Activated naive CD4-positive, alpha-beta T cell treated with anti-CD3 and anti-CD28 coated beads, Interleukin-2, amount 50 U/mL, for 24 hours (primary cell): ENCODE measurements at regions not wholly inside any gene's neighbourhood (a gene's known extent, or its start where the extent isn't known, plus 50 kb on each side); places are given as distances from the start of the nearest gene placed in this dataset.

Experiments used
- H3K27ac Mint-ChIP-seq: one replicate; pipeline ENCODE4 v1.8.0; 2021; ENCODE audit warnings: mild to moderate bottlenecking, mixed read lengths
- H3K27me3 Mint-ChIP-seq: one replicate; pipeline ENCODE4 v1.8.0; 2021; ENCODE audit warnings: mixed read lengths
- H3K36me3 Mint-ChIP-seq: one replicate; pipeline ENCODE4 v1.8.0; 2021; ENCODE audit warnings: mixed read lengths
- H3K4me1 Mint-ChIP-seq: one replicate; pipeline ENCODE4 v1.8.0; 2021; ENCODE audit warnings: mixed read lengths
- H3K4me3 Mint-ChIP-seq: one replicate; pipeline ENCODE4 v1.8.0; 2021; ENCODE audit warnings: mild to moderate bottlenecking, mixed read lengths
- H3K9me3 Mint-ChIP-seq: one replicate; pipeline ENCODE4 v1.8.0; 2021; ENCODE audit warnings: mixed read lengths

GRCh38 chr6:91788501-91788900 is 1201.6 kb upstream of the MAP3K7 start:
- Mint-ChIP-seq H3K27ac (no peak overlapping the region), H3K4me3 (no peak overlapping the region), H3K36me3 (no peaks in the 10 kb centered on the region), H3K4me1 (no peaks in the 10 kb centered on the region), H3K27me3 (no peaks in the 10 kb centered on the region), H3K9me3 (no peaks in the 10 kb centered on the region)

GRCh38 chr6:91786474-91787184 is 1199.8 kb upstream of the MAP3K7 start:
- Mint-ChIP-seq H3K36me3 (no peaks in the 10 kb centered on the region), H3K4me3 (no peak overlapping the region), H3K27me3 (no peaks in the 10 kb centered on the region), H3K27ac (no peak overlapping the region), H3K9me3 (no peaks in the 10 kb centered on the region), H3K4me1 (no peaks in the 10 kb centered on the region)

GRCh38 chr6:91782802-91783201 is 1195.9 kb upstream of the MAP3K7 start:
- H3K9me3 Mint-ChIP-seq = peaks cover 6% of the 10 kb centered on the region
- H3K36me3 Mint-ChIP-seq = no peaks in the 10 kb centered on the region
- H3K4me3 Mint-ChIP-seq = no peak overlapping the region
- H3K27ac Mint-ChIP-seq = no peak overlapping the region
- no peaks in the 10 kb centered on the region for H3K4me1 Mint-ChIP-seq
- no peaks in the 10 kb centered on the region for H3K27me3 Mint-ChIP-seq

- Mint-ChIP-seq H3K4me3 (no peak overlapping the region), H3K36me3 (no peaks in the 10 kb centered on the region), H3K27ac (no peak overlapping the region), H3K4me1 (no peaks in the 10 kb centered on the region), H3K9me3 (peaks cover 10% of the 10 kb centered on the region), H3K27me3 (no peaks in the 10 kb centered on the region)
Measured at GRCh38 chr6:91781946-91782345, 1195.1 kb upstream of the MAP3K7 start.

GRCh38 chr6:91780270-91780669 is 1193.4 kb upstream of the MAP3K7 start:
- H3K36me3 Mint-ChIP-seq = no peaks in the 10 kb centered on the region
- no peaks in the 10 kb centered on the region for H3K27me3 Mint-ChIP-seq
- no peaks in the 10 kb centered on the region for H3K4me1 Mint-ChIP-seq
- H3K4me3 Mint-ChIP-seq = no peak overlapping the region
- peaks cover 10% of the 10 kb centered on the region for H3K9me3 Mint-ChIP-seq
- H3K27ac Mint-ChIP-seq = no peak overlapping the region

GRCh38 chr6:91761621-91762020 is 1174.7 kb upstream of the MAP3K7 start:
- Mint-ChIP-seq H3K9me3 (peaks cover 11% of the 10 kb centered on the region), H3K27ac (no peak overlapping the region), H3K4me3 (no peak overlapping the region), H3K4me1 (no peaks in the 10 kb centered on the region), H3K36me3 (no peaks in the 10 kb centered on the region), H3K27me3 (no peaks in the 10 kb centered on the region)

GRCh38 chr6:91754691-91755090 is 1167.8 kb upstream of the MAP3K7 start:
- Mint-ChIP-seq H3K9me3 (peaks cover 5% of the 10 kb centered on the region), H3K4me1 (no peaks in the 10 kb centered on the region), H3K4me3 (no peak overlapping the region), H3K36me3 (no peaks in the 10 kb centered on the region), H3K27ac (no peak overlapping the region), H3K27me3 (no peaks in the 10 kb centered on the region)

- no peaks in the 10 kb centered on the region for H3K4me1 Mint-ChIP-seq
- no peaks in the 10 kb centered on the region for H3K36me3 Mint-ChIP-seq
- no peaks in the 10 kb centered on the region for H3K9me3 Mint-ChIP-seq
- no peak overlapping the region for H3K4me3 Mint-ChIP-seq
- H3K27me3 Mint-ChIP-seq = no peaks in the 10 kb centered on the region
- no peak overlapping the region for H3K27ac Mint-ChIP-seq
Measured at GRCh38 chr6:91751526-91751925, 1164.7 kb upstream of the MAP3K7 start.

GRCh38 chr6:91744566-91744965 is 1157.7 kb upstream of the MAP3K7 start:
- no peak overlapping the region for H3K27ac Mint-ChIP-seq
- no peaks in the 10 kb centered on the region for H3K36me3 Mint-ChIP-seq
- H3K4me1 Mint-ChIP-seq = no peaks in the 10 kb centered on the region
- H3K27me3 Mint-ChIP-seq = no peaks in the 10 kb centered on the region
- peaks cover 6% of the 10 kb centered on the region for H3K9me3 Mint-ChIP-seq
- no peak overlapping the region for H3K4me3 Mint-ChIP-seq

GRCh38 chr6:91743756-91744155 is 1156.9 kb upstream of the MAP3K7 start:
- no peaks in the 10 kb centered on the region for H3K27me3 Mint-ChIP-seq
- H3K9me3 Mint-ChIP-seq = peaks cover 6% of the 10 kb centered on the region
- H3K4me1 Mint-ChIP-seq = no peaks in the 10 kb centered on the region
- no peak overlapping the region for H3K27ac Mint-ChIP-seq
- no peak overlapping the region for H3K4me3 Mint-ChIP-seq
- H3K36me3 Mint-ChIP-seq = no peaks in the 10 kb centered on the region

GRCh38 chr6:91731939-91732338 is 1145.1 kb upstream of the MAP3K7 start:
- Mint-ChIP-seq H3K4me1 (no peaks in the 10 kb centered on the region), H3K36me3 (no peaks in the 10 kb centered on the region)

GRCh38 chr6:91730710-91731109 is 1143.8 kb upstream of the MAP3K7 start:
- Mint-ChIP-seq H3K4me3 (no peak overlapping the region), H3K9me3 (peaks cover 9% of the 10 kb centered on the region), H3K4me1 (no peaks in the 10 kb centered on the region), H3K27me3 (no peaks in the 10 kb centered on the region), H3K36me3 (no peaks in the 10 kb centered on the region), H3K27ac (no peak overlapping the region)

More at GRCh38 chr6:91731939-91732338, 1145.1 kb upstream of the MAP3K7 start:
- Mint-ChIP-seq H3K27me3 (no peaks in the 10 kb centered on the region), H3K27ac (no peak overlapping the region), H3K4me3 (no peak overlapping the region), H3K9me3 (peaks cover 9% of the 10 kb centered on the region)

- no peaks in the 10 kb centered on the region for H3K4me1 Mint-ChIP-seq
- no peaks in the 10 kb centered on the region for H3K36me3 Mint-ChIP-seq
- H3K27me3 Mint-ChIP-seq = no peaks in the 10 kb centered on the region
- H3K4me3 Mint-ChIP-seq = no peak overlapping the region
- no peaks in the 10 kb centered on the region for H3K9me3 Mint-ChIP-seq
- H3K27ac Mint-ChIP-seq = no peak overlapping the region
Measured at GRCh38 chr6:91720324-91720723, 1133.5 kb upstream of the MAP3K7 start.

GRCh38 chr6:91719414-91719813 is 1132.5 kb upstream of the MAP3K7 start:
- H3K36me3 Mint-ChIP-seq = no peaks in the 10 kb centered on the region

GRCh38 chr6:91718198-91718597 is 1131.3 kb upstream of the MAP3K7 start:
- H3K27ac Mint-ChIP-seq = no peak overlapping the region
- H3K27me3 Mint-ChIP-seq = no peaks in the 10 kb centered on the region
- no peaks in the 10 kb centered on the region for H3K4me1 Mint-ChIP-seq
- H3K4me3 Mint-ChIP-seq = no peak overlapping the region
- no peaks in the 10 kb centered on the region for H3K36me3 Mint-ChIP-seq
- no peaks in the 10 kb centered on the region for H3K9me3 Mint-ChIP-seq

More at GRCh38 chr6:91719414-91719813, 1132.5 kb upstream of the MAP3K7 start:
- no peaks in the 10 kb centered on the region for H3K9me3 Mint-ChIP-seq
- no peaks in the 10 kb centered on the region for H3K4me1 Mint-ChIP-seq
- H3K27me3 Mint-ChIP-seq = no peaks in the 10 kb centered on the region
- no peak overlapping the region for H3K4me3 Mint-ChIP-seq
- no peak overlapping the region for H3K27ac Mint-ChIP-seq

- H3K4me1 Mint-ChIP-seq = no peaks in the 10 kb centered on the region
- H3K4me3 Mint-ChIP-seq = no peak overlapping the region
- H3K27ac Mint-ChIP-seq = no peak overlapping the region
- no peaks in the 10 kb centered on the region for H3K36me3 Mint-ChIP-seq
- no peaks in the 10 kb centered on the region for H3K9me3 Mint-ChIP-seq
- no peaks in the 10 kb centered on the region for H3K27me3 Mint-ChIP-seq
Measured at GRCh38 chr6:91717094-91717493, 1130.2 kb upstream of the MAP3K7 start.

GRCh38 chr6:91716361-91716760 is 1129.5 kb upstream of the MAP3K7 start:
- no peak overlapping the region for H3K4me3 Mint-ChIP-seq
- H3K27me3 Mint-ChIP-seq = no peaks in the 10 kb centered on the region
- no peaks in the 10 kb centered on the region for H3K4me1 Mint-ChIP-seq
- H3K36me3 Mint-ChIP-seq = no peaks in the 10 kb centered on the region
- no peak overlapping the region for H3K27ac Mint-ChIP-seq
- no peaks in the 10 kb centered on the region for H3K9me3 Mint-ChIP-seq
